22Rv1 (cell line): ENCODE measurements at regions not wholly inside any gene's neighbourhood (a gene's known extent, or its start where the extent isn't known, plus 50 kb on each side); places are given as distances from the start of the nearest gene placed in this dataset.

ENCODE experiments used
- ZFX ChIP-seq: fragments of 450-650 bp; IDR thresholded peaks from 2 replicates; pipeline ENCODE4 v1.6.1; 2017; ENCODE audit warnings: antibody characterized with exemption, borderline replicate concordance
- TF ChIP-seq, protein P1 (sequence below): fragments of 450-650 bp; IDR thresholded peaks from 2 replicates; pipeline ENCODE4 v1.5.1; 2017; ENCODE audit warnings: mild to moderate bottlenecking

GRCh38 chr17:68107373-68107772, 71.8 kb downstream of the KPNA2 start:
- TF ChIP-seq, protein P1, sequence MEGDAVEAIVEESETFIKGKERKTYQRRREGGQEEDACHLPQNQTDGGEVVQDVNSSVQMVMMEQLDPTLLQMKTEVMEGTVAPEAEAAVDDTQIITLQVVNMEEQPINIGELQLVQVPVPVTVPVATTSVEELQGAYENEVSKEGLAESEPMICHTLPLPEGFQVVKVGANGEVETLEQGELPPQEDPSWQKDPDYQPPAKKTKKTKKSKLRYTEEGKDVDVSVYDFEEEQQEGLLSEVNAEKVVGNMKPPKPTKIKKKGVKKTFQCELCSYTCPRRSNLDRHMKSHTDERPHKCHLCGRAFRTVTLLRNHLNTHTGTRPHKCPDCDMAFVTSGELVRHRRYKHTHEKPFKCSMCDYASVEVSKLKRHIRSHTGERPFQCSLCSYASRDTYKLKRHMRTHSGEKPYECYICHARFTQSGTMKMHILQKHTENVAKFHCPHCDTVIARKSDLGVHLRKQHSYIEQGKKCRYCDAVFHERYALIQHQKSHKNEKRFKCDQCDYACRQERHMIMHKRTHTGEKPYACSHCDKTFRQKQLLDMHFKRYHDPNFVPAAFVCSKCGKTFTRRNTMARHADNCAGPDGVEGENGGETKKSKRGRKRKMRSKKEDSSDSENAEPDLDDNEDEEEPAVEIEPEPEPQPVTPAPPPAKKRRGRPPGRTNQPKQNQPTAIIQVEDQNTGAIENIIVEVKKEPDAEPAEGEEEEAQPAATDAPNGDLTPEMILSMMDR, result no peak
- TF ChIP-seq ZFX, result no peak
